Stromal cell of bone marrow (primary cell): ENCODE measurements at regions not wholly inside any gene's neighbourhood (a gene's known extent, or its start where the extent isn't known, plus 50 kb on each side); places are given as distances from the start of the nearest gene placed in this dataset.
A peak's percentile ranks its signal among the peaks of the same experiment; 100 is the strongest.

Experiments used
- DNase-seq: peaks from one replicate; pipeline ENCODE4 v3.0.0-alpha.2; 2012; ENCODE audit warnings: low read depth

GRCh38 chr1:222171005-222171404 lies 376.9 kb downstream of the HHIPL2 start:
- peak; percentile 17 for DNase-seq

GRCh38 chr1:222168621-222169020 lies 379.3 kb downstream of the HHIPL2 start:
- no peak for DNase-seq

DNA sequence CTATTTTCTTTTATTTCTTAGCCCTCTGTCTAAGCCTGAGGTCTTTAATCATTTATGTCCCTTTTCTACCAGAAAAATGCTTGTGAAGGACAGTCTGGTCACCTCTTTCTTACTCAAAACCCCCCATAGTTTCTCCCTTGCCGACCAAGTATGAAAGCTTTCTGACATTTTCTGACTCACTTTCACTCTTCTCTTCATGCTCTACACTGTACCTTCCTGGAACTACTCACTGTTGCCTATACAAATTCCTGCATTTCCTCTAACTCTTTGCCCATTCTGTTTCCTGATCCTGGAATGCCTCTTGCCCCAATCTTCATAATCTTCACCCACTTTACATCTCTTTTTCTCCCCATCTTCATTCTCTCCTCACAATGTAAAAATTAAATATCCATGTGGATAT lies 380.0 kb downstream of the HHIPL2 start:
- no peak for DNase-seq

GRCh38 chr1:222167111-222167510 lies 380.8 kb downstream of the HHIPL2 start:
- DNase-seq: peak; percentile 92

DNA sequence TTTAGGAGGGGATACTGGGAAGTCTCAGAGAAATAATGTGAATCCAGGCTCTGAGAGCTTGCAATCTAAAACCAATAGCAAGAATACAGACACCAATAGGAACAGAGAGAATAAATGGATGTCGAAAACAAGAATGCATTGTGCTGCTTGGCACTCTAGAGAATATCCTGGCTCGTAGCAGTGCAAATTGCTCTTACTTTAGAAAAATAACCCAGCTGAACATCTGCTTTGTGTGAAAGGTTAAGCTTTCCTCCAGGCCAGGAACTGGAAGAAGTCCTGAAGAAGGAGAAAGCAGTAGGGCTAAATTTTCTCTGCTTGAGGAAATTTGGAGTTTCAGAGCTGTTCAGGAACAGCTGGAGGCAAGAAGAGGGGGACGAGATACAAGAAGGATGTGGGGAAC lies 382.3 kb downstream of the HHIPL2 start:
- DNase-seq: no peak

DNA sequence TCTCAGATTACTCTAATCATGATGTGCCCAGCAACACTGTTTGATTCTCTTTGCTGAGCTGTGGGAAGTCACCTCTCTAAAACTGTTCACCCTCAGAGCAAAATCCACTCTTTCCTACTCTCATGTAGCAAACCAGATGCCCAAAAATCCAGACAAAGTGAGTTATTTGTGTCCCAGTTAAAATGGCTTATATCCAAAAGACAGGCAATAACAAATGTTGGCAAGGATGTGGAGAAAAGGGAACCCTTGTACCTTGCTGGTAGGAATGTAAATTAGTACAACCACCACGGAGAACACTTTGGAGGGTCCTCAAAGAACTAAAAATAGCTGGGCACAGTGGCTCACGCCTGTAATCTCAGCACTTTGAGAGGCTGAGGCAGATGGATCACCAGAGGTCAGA lies 384.0 kb downstream of the HHIPL2 start:
- no peak for DNase-seq

DNA sequence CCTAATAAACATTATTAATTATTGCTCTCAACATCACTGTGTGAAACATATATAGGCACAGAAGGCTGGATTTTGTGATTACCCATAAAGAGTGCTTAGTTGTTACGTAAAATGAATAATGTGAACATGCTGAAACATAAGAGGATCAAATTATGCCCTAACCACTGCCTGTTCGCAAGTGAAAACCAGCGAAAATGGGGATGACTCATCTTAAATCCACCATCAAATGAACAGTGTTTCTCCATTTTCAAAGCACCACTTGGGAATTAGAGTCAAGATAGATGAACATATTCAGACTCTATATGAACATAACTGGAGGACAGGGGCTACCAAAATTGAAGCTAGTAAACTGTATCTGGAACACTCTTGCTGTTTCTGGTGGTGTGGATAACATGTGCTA lies 386.2 kb downstream of the HHIPL2 start:
- peak; percentile 58 for DNase-seq

DNA sequence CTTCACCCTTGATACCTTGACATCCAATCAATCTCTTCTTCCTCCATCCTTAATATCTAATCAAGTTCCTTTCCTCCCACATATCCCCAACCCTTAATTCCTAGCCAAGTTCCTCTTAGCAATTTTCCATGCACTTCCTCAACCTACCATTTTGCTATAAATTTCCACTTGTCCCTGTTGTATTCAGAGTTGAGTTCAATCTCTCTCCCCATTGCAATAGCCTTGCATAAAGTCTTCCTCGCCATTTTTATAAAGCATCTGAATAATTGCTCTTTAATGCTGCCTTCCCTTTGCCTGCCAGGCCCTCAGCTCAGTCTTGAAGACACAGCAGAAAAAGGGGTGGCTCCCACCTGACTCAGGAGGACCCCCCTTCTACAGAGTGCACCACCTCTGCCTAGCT lies 390.3 kb downstream of the HHIPL2 start:
- DNase-seq: no peak

DNA sequence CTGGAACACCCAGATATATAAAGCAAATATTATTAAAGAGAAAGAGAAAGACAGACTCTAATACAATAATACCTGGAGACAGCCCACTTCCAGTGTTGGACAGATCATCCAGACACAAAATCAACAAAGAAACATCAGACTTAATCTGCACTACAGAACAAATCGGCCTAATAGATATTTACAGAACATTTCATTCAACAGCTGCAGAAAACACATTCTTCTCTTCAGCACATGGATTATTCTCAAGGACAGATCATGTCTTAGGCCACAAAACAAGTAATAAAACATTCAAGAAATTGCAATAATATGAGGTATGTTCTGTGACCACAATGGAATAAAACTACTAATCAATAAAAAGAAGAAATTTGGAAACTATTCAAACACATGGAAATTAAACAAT lies 398.3 kb upstream of the DUSP10 start:
- no peak for DNase-seq

DNA sequence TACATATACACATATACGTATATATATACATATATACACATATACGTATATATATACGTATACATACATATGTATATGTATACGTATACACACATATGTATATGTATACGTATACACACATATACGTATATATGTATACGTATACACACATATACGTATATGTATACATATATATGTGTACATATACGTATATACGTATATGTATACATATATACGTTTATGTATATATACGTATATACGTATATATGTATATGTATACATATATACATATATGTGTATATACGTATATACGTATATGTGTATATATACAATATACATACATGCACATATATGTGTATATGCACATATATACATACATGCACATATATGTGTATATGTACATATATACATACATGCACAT lies 396.2 kb upstream of the DUSP10 start:
- DNase-seq: no peak

GRCh38 chr1:222136869-222137268 lies 395.0 kb upstream of the DUSP10 start:
- DNase-seq: no peak

DNA sequence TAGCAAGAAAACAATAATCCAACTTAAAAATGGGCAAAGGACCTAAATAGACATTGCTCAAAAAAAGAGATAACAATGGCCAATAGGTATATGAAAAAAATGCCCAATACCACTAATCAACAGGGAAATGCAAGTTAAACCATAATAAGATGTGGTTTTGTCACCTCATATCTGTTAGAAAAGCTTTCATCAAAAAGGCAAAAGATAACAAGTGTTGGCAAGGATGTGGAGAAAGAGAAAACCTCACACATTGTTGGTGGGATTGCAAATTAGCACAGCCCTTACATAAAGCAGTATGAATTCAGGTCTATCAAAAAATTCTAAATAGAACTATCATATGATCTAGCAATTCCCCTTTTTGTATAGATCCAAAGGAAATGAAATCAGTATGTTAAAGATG lies 387.2 kb upstream of the DUSP10 start:
- no peak for DNase-seq

DNA sequence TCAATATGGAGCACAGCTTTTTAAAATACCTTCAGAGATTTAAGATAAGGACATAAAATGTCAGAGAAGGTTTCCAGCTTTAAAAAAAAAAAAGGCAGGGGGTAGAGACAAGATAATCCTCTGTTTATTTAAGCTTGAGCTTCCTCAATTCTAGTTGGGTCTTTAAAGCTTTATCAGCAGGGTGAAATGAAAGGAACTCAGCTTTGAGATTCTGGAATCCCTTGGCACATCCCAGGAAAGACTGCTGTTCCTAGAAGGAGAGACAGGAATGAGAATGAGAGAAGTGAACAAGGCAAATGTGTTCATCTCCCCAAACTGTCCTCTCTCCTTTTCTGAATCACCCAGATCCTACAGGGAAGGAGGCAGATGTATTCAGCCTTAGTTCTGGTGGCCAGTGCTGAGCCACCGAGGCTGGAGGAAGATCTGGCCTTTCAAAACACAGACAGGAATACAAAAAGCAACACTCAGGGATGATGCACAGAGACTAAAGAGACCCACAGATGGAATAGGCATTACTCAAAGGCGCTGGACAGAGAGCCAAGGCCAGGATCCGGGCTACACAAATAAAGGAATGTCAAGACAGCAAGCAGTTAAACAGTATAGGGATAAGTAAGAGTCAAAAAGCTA lies 385.8 kb upstream of the DUSP10 start:
- no peak for DNase-seq

- DNase-seq: no peak
Measured at GRCh38 chr1:222127096-222127495, 385.2 kb upstream of the DUSP10 start.

- no peak for DNase-seq
Measured at GRCh38 chr1:222126052-222126451, 384.2 kb upstream of the DUSP10 start.

GRCh38 chr1:222124602-222125001 lies 382.7 kb upstream of the DUSP10 start:
- no peak for DNase-seq

GRCh38 chr1:222123111-222123510 lies 381.2 kb upstream of the DUSP10 start:
- no peak for DNase-seq

DNA sequence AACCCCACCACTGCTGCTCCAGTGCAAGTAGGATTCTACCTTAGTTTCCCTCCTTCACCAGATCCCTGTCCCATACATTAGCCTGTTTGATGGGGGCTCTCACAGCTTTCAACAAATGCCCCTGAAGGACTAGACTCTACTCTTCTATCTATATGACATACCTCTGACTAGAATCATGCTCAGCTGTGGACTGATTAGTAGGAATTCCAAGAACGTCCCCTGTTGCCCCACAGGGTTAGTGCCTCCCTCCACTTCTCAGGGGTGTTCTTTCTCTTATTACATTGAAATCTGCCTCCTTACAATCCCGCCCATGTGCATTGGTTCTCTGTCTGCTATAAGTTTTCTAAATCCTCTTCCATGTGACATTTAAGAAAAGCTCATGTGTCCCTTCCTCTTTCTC lies 375.9 kb upstream of the DUSP10 start:
- DNase-seq: no peak

DNA sequence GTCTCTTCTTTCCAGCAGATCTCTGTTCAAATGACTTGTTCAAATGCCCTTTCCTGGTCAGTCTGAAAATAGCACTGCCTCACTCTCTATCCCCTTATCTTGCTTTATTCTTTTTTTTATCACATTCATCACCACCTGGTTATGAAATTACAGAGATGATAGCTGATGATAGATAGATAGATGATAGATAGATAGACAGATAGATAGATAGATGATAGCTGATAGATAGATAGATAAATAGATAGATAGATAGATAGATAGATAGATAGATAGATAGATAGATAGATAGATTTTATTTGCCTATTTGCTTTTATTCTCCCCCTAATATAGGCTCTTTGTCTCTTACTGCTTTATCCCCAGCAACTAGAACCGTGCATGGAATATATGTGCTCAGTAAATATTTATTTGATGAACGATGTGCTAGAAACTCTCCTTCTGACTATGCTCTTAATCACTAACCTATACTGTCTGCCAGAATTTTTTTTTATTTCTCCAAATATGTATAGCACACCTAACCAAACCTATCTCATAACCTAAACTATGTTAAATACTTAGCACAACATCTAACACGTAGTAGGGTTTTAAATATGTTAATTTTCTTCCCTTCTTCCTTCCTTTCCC lies 372.8 kb upstream of the DUSP10 start:
- DNase-seq: no peak

- DNase-seq: peak; percentile 29
Measured at GRCh38 chr1:222109836-222110235, 367.9 kb upstream of the DUSP10 start.

- no peak for DNase-seq
Measured at GRCh38 chr1:222107975-222108374, 366.1 kb upstream of the DUSP10 start.

DNA sequence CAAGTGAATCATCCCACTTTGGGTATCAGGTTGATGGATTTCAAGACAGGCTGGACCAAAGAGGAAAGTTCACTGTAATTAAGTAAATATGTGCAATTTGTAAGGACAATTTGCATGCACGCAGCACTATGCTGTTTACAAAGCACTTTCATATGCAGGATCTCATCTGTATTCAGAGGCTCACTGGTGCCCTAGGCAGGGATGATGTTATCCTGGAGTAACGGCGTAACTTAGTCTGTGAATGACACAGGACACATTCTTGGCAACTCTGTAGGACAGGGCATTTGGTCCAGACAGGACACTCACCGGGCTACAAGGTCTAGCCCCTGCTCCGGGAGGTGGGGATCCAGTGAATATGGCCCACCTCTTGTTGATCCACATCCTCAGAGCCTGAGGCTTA lies 365.4 kb upstream of the DUSP10 start:
- no peak for DNase-seq

- DNase-seq: no peak
Measured at GRCh38 chr1:222106377-222106776, 364.5 kb upstream of the DUSP10 start.

DNA sequence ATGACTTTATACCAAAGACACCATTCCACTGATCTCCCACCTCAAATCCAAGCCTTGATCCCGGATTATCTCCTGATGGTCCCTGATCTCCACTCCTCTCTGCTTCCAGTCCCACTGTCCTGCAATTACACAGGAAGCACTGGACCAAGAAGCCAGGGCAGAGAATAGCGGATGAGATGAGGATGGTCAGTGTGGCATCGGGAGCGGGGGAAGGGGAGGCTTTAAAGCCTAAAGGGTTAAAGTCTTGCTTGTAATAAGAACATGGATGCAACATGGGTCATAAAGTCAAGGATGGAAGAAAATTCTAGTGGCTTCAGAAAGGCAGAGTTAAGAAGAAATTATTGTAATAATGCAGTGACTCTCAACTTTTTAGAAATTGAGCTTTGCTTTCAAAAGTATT lies 364.0 kb upstream of the DUSP10 start:
- no peak for DNase-seq
